ENCODE measurements at regions not wholly inside any gene's neighbourhood (a gene's known extent, or its start where the extent isn't known, plus 50 kb on each side); places are given as distances from the start of the nearest gene placed in this dataset.
"Not testable (repeated sequence)": the region's sequence is repeated elsewhere in the genome, so short reads cannot be mapped to it uniquely, and the experiment has no call there.

GRCh38 chr7:128561116-128561722 lies 84.7 kb downstream of the METTL2B start:
- DNase-seq (ENCODE audit: low read depth in 3 of 3, low spot score in 2 of 3), result not testable (repeated sequence)

- not testable (repeated sequence) for DNase-seq (ENCODE audit: low read depth in 3 of 3, low spot score in 2 of 3)
Measured at GRCh38 chr7:128562795-128563194, 86.2 kb downstream of the METTL2B start.

DNA sequence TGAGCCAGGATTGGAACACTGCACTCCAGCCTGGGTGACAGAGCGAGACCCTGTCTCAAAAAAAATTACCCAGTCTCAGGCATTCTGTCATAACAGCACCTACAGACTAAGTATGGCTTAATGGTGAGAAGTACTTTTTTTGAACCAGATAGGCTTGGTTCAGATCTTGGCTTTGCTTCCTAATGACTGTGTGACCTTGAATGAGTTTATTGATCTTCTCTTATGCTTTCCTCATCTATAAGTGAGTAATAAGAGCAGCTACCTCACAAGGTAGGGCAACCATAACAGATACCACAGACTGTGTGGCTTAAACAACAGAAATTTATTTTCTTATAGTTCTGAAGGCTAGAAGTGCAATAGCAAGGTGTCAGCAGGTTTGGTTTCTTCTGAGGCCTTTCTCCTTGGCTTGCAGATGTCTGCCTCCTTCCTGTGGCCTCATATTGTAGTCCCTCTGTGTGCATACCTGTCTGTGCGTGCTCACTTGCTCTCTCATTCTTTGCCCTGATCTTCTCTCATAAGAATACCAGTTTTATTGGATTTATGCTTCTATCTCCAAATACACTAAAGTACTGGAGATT lies 87.7 kb downstream of the METTL2B start:
- DNase-seq (ENCODE audit: low read depth in 3 of 3, low spot score in 2 of 3), result not testable (repeated sequence)

DNA sequence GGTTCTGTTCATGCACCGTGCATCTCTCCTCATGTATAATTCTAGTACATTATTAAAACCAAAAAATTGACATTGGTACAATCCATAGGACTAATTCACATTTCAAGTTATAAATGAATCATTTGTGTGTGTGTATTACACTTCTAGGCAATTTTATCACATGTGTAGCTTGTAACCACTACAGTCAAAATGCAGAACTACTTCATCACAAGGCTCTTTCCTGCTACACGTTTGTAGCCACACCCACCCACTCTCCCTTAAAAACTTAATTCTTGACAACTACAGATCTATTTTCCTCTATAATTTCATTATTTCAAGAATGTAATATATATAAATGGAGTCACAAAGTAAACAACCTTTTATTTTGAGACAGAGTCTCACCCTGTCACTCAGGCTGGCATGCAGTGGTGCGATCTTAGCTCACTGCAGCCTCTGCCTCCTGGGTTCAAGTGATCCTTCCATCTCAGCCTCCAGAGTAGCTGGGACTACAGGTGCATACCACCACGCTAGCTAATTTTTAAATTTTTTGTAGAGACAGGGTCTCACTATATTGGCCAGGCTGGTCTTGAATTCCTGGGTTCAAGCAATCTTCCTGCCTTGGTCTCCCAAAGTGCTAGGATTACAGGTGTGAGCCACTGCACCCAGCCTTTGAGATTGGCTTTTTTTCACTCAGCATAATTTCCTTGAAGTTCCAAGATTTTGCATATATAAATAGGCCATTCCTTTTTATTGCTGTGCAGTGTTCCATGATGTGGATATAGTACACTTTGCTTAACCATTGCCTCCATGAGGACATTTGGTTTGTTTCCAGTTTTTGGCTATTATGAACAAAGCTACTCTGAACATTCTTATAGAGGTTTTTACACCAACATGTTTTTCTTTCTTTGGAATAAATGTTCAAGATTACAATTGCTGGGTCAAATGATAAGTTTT lies 88.7 kb downstream of the METTL2B start:
- not testable (repeated sequence) for DNase-seq (ENCODE audit: low read depth in 3 of 3, low spot score in 2 of 3)

DNA sequence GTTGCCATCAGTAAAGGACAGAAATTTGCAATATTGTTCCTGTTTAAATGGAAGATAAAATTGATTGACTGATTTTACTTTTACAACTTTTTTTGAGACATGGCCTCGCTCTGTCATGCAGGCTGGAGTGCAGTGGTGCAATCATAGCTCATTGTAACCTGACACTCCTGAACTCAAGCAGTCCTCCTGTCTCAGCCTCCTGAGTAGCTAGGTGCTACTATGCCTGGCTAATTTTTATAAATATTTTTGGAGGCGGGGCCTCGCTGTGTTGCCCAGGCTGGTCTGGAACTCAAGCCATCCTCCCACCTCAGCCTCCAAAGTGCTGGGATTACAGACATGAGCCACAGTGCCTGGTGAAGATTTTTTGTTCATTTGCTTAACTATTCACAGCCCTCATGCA lies 96.8 kb upstream of the GARIN1A start:
- not testable (repeated sequence) for DNase-seq (ENCODE audit: low read depth in 3 of 3, low spot score in 2 of 3)

DNA sequence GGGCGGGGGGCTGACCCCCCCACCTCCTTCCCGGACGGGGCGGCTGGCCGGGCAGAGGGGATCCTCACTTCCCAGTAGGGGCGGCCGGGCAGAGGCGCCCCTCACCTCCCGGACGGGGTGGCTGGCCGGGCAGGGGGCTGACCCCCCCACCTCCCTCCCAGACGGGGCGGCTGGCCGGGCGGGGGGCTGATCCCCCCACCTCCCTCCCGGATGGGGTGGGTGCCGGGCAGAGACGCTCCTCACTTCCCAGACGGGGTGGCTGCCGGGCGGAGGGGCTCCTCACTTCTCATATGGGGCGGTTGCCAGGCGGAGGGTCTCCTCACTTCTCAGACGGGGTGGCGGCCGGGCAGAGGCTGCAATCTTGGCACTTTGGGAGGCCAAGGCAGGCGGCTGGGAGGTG lies 95.1 kb upstream of the GARIN1A start:
- not testable (repeated sequence) for DNase-seq (ENCODE audit: low read depth in 3 of 3, low spot score in 2 of 3)

DNA sequence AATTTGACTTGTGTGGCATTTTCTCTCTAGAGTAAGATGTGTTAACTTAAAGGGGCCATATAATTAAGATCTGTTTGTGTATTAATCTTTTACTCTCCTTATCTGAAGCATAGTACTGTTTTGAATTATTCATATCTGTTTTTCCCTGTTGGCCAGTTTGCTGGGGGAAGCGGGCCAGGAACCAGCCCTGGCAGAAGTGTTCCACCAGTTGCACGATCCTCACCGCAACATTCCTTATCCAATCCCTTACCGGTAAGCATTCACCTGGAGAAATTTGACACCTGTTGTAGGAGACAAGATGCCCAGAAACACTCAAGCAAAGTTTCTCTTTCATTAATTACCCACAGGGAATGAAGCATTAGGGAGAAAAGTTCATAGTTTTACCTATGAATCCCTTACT lies 92.2 kb upstream of the GARIN1A start:
- not testable (repeated sequence) for DNase-seq (ENCODE audit: low read depth in 3 of 3, low spot score in 2 of 3)

GRCh38 chr7:128581100-128581499 lies 91.0 kb upstream of the GARIN1A start:
- DNase-seq (ENCODE audit: low read depth in 3 of 3, low spot score in 2 of 3), result not testable (repeated sequence)

- not testable (repeated sequence) for DNase-seq (ENCODE audit: low read depth in 3 of 3, low spot score in 2 of 3)
Measured at GRCh38 chr7:128581825-128582561, 90.1 kb upstream of the GARIN1A start.

- DNase-seq (ENCODE audit: low read depth in 3 of 3, low spot score in 2 of 3), result not testable (repeated sequence)
Measured at GRCh38 chr7:128586715-128587114, 85.4 kb upstream of the GARIN1A start.

- DNase-seq (ENCODE audit: low read depth in 3 of 3, low spot score in 2 of 3), result no peak
Measured at GRCh38 chr7:128591705-128592104, 80.4 kb upstream of the GARIN1A start.

DNA sequence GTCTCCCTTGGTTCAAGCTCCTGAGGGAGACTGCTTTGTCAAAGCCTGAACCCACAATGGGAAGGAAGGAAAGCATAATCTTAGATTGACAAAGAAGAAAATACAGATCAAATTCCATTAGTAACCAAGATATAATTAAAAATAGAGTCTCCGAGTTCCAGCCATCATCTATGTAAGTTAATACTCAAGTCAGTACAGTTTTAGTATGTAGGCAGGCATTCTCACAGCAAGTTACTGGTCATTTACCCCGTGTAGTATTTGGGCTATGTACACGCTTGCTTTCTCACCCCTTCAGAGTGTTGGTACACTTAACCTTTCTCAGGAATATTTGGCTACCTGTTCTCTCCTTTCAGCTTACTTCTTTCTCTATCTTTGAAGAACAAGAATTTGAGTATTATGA lies 79.9 kb upstream of the GARIN1A start:
- DNase-seq (ENCODE audit: low read depth in 3 of 3, low spot score in 2 of 3), result not testable (repeated sequence)

DNA sequence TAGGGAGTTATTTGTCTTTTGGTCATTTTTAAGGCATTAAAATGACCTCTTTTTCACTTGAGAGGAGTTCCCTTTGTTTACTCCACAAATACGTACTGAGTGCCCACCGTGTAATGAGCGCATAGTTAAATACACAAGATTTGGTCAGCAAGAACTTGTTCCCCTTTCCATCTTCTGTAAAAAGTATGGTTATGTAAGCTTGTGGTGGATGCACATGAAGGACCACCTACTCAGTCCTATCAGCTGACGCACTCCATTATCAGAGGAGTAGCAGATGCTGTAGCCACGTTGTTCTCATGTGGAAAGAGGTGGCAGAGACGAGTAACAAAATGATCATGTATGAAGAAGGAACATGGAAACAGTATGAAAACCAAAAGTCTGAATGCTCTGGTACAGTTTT lies 78.0 kb upstream of the GARIN1A start:
- not testable (repeated sequence) for DNase-seq (ENCODE audit: low read depth in 3 of 3, low spot score in 2 of 3)

DNA sequence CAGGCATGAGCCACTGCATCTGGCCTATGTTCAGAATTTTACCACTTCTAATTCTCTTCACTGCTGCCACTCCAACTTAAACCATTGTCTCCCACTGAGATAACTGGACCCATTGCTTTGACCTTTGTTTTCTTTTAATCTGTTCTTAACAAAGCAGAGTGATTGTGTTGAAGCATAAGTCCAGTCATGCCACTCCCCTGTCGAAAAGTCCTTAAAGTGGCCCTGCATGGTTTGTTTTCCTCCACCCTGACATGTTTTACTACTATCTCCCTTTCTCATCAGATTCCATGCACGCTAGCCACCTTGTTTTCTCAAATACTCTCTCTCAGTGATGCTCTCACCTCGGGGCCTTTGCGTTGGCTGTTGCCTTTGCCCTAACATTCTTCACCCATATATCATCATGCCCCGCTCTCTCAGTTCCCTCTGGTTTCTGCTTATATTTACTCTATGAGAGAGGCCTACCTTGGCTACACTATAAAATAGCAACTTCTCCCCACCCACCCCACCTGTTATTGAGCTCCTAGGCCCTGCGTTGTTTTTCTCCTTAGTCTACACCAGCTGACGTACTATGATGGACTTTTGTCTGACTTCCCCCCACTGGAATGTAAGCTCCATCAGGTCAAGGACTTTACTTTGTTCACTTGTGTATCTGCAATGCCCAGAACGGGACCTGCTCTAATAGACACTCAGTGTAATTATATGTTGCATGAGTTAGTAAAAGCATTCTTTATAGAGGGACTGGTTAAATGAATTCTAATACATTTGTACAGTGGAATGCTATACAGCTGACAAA lies 75.6 kb upstream of the GARIN1A start:
- not testable (repeated sequence) for DNase-seq (ENCODE audit: low read depth in 3 of 3, low spot score in 2 of 3)

GRCh38 chr7:128598946-128599345 lies 73.1 kb upstream of the GARIN1A start:
- not testable (repeated sequence) for DNase-seq (ENCODE audit: low read depth in 3 of 3, low spot score in 2 of 3)

DNA sequence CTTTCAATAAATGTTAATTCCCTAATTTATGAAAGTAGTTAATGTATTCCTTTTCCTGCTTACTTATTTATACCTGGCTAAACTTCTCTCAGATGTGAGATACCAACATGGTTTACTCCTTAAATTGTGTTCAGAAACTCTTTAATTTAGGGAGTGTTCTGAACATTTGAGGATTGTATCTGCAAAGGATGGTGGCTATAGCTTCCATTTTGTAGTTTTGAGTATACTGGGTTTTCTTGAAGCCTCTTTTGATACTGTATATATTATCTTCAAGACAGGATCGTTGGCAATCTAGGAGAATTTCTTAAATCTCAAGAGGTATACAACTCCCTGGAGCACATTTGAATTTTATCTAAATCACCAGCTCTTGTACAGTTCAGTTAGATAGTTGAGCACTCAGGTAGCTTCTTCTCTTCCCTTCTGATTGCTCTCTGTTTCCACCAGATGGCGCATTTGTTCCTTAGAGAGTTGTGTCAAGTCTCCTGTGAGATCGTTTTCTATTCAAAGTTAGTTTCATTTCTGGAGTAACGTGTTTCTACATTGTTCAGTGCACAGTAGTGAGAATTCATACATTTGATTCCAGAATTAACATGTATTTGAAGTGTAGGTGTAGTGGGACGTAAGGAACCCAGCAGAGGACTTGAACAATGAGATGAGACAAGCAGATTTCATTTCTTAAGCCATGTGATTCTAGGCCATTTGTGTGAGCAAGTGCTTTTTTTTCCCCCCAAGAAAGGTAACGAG lies 63.2 kb upstream of the GARIN1A start:
- peak; percentile 2 to 30 (median 7) for DNase-seq (ENCODE audit: low read depth in 3 of 3, low spot score in 2 of 3)

DNA sequence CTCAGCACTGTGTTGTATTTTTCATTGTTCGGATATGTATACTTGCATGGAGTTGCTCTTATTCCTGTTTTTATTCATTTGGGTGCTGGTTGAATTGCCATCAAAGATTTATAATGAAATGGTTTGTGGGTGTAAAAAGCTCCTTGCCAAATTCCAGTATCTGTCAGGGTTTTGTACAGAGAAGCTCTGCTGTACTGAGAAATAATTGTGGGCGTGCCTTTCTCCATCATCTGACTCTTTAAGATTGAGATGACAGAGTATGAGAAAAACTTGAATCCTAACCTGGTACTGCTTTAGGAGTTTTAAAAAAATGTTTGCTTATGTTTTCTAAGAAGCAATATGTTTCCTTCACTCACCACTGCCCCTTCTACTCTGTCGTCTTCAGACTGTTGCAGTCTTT lies 58.7 kb upstream of the GARIN1A start:
- not testable (repeated sequence) for DNase-seq (ENCODE audit: low read depth in 3 of 3, low spot score in 2 of 3)

GRCh38 chr7:128614812-128615211 lies 57.3 kb upstream of the GARIN1A start:
- DNase-seq (ENCODE audit: low read depth in 3 of 3, low spot score in 2 of 3), result not testable (repeated sequence)

DNA sequence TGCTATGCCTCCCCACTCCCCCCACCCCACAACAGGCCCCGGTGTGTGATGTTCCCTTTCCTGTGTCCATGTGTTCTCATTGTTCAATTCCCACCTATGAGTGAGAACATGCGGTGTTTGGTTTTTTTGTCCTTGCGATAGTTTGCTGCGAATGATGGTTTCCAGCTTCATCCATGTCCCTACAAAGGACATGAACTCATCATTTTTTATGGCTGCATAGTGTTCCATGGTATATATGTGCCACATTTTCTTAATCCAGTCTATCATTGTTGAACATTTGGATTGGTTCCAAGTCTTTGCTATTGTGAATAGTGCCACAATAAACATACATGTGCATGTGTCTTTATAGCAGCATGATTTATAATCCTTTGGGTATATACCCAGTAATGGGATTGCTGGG lies 55.3 kb upstream of the GARIN1A start:
- not testable (repeated sequence) for DNase-seq (ENCODE audit: low read depth in 3 of 3, low spot score in 2 of 3)
